HepG2 (cell line): ENCODE measurements at regions not wholly inside any gene's neighbourhood (a gene's known extent, or its start where the extent isn't known, plus 50 kb on each side); places are given as distances from the start of the nearest gene placed in this dataset.

Experiments
- ATAC-seq: fragments of 200-7000 bp; cut with Tn5 transposase; 3 replicates; pipeline ENCODE4 v1.9.1; 2020; ENCODE audit warnings: mild to moderate bottlenecking, moderate library complexity
- BruUV-seq: library from RNA; stranded (reverse); fragments of 400-500 nt; replicated peaks from 2 replicates; lab custom pipeline; 2021; lab: Mats Ljungman, UMichigan
- CTCF ChIA-PET: fragments of 300-600 bp; formaldehyde crosslinking; extraction: SDS; loops from one replicate; lab custom pipeline; 2021; ENCODE audit warnings: low total read pairs, inconsistent platforms, low intra/inter-chr PET ratio; lab: Yijun Ruan, JAX
- POLR2A ChIA-PET: fragments of 350-600 bp; sonication (Branson Sonifier 250); formaldehyde crosslinking; loops from one replicate; lab custom pipeline; 2020; ENCODE audit warnings: antibody characterized with exemption, inconsistent platforms; lab: Yijun Ruan, JAX
- DNase-seq: peaks from one replicate; pipeline ENCODE4 v3.0.0-alpha.2; 2015; ENCODE audit warnings: low spot score
- FAIRE-seq: peaks from 3 replicates; lab custom pipeline; 2011; peaks lifted over from hg19 to GRCh38; lab: Jason Lieb, UNC
- H2AFZ ChIP-seq: one replicate; pipeline ENCODE4 v1.6.1; 2011; ENCODE audit warnings: low read length, inconsistent platforms
- H3K27ac ChIP-seq: fragments of 300-600 bp; 3 replicates; pipeline ENCODE4 v1.8.0; 2011; ENCODE audit warnings: mixed run types, mild to moderate bottlenecking, mixed read lengths, low read length, inconsistent platforms; ENCODE audit not compliant: insufficient read depth; ENCODE audit errors: extremely low read length
- H3K27me3 ChIP-seq, 2 experiments: fragments of 200-600 bp in 1 of 2; 2 replicates in 1 of 2; 3 replicates in 1 of 2; pipeline versions ENCODE4 v1.6.0 to v1.8.0; 2011; ENCODE audit warnings: low read length in 2 of 2, mild to moderate bottlenecking in 2 of 2, moderate library complexity in 2 of 2, inconsistent platforms in 1 of 2; ENCODE audit not compliant: insufficient read depth in 2 of 2, control insufficient read depth in 1 of 2
- H3K36me3 ChIP-seq, 2 experiments: fragments of 200-600 bp in 1 of 2; replicated peaks in 1 of 2; 2 replicates in 1 of 2; 3 replicates in 1 of 2; pipeline versions ENCODE4 v1.5.1 to v1.8.0; 2011; ENCODE audit warnings: low read length in 2 of 2, inconsistent platforms in 1 of 2; ENCODE audit not compliant: insufficient read depth in 2 of 2, control insufficient read depth in 1 of 2
- H3K4me1 ChIP-seq: 2 replicates; pipeline ENCODE4 v1.5.1; 2012; ENCODE audit warnings: low read length, inconsistent platforms; ENCODE audit not compliant: insufficient read depth
- H3K4me2 ChIP-seq: 2 replicates; pipeline ENCODE4 v1.6.0; 2011; ENCODE audit warnings: low read depth, low read length, inconsistent platforms
- H3K4me3 ChIP-seq, 3 experiments: fragments of 200-600 bp in 1 of 3; sonication (generic), shearing (Covaris generic) in 1 of 3; replicated peaks in 1 of 3; 2 replicates each; pipeline ENCODE4 v1.5.1; 2011 to 2016; ENCODE audit warnings: low read length in 3 of 3, inconsistent platforms in 2 of 3, low read depth in 2 of 3, mild to moderate bottlenecking in 2 of 3, control low read depth in 1 of 3, mixed read lengths in 1 of 3; ENCODE audit not compliant: insufficient read depth in 1 of 3
- H3K79me2 ChIP-seq: one replicate; pipeline ENCODE4 v1.6.1; 2011; ENCODE audit warnings: low read length, inconsistent platforms; ENCODE audit not compliant: insufficient read depth
- H3K9ac ChIP-seq: 2 replicates; pipeline ENCODE4 v1.6.0; 2011; ENCODE audit warnings: mild to moderate bottlenecking, low read depth, low read length, inconsistent platforms; ENCODE audit not compliant: insufficient read depth
- H3K9me3 ChIP-seq: 2 replicates; pipeline ENCODE4 v1.5.1; 2012; ENCODE audit warnings: mild to moderate bottlenecking, low read length
- H4K20me1 ChIP-seq: 2 replicates; pipeline ENCODE4 v1.6.0; 2011; ENCODE audit warnings: inconsistent platforms, mild to moderate bottlenecking, low read length, moderate library complexity; ENCODE audit not compliant: insufficient read depth
- ARID2 ChIP-seq: sonication (generic); formaldehyde crosslinking; IDR thresholded peaks from 2 replicates; pipeline ENCODE4 v1.8.1; 2022; ENCODE audit warnings: mild to moderate bottlenecking, missing genetic modification reagents, borderline replicate concordance
- HES4 ChIP-seq: sonication (generic); formaldehyde crosslinking; IDR thresholded peaks from 2 replicates; pipeline ENCODE4 v1.9.0; 2021; ENCODE audit warnings: mild to moderate bottlenecking, missing genetic modification reagents, borderline replicate concordance
- IRF9 ChIP-seq: sonication (generic); formaldehyde crosslinking; IDR thresholded peaks from 2 replicates; pipeline ENCODE4 v1.8.0; 2022; ENCODE audit warnings: missing genetic modification reagents, mild to moderate bottlenecking, borderline replicate concordance
- NFYB ChIP-seq: sonication (generic); formaldehyde crosslinking; IDR thresholded peaks from 2 replicates; pipeline ENCODE4 v1.4.0; 2020; ENCODE audit warnings: missing genetic modification reagents
- SRSF1 ChIP-seq: fragments of 200-400 bp; formaldehyde crosslinking; optimal IDR thresholded peaks from 2 replicates; pipeline ENCODE3; 2017; ENCODE audit warnings: mild to moderate bottlenecking, low read depth, low read length, moderate library complexity
- TOE1 ChIP-seq: sonication (generic); formaldehyde crosslinking; IDR thresholded peaks from 2 replicates; pipeline ENCODE4 v1.4.0; 2020; ENCODE audit warnings: mild to moderate bottlenecking, missing genetic modification reagents
- TP53 ChIP-seq: sonication (generic); formaldehyde crosslinking; conservative IDR thresholded peaks from 2 replicates; pipeline ENCODE4 v1.4.0; 2020; ENCODE audit warnings: missing genetic modification reagents
- ZFP82 ChIP-seq: sonication (generic); formaldehyde crosslinking; IDR thresholded peaks from 2 replicates; pipeline ENCODE4 v1.5.1; 2020; ENCODE audit warnings: mild to moderate bottlenecking, missing genetic modification reagents, borderline replicate concordance
- ZNF552 ChIP-seq: sonication (generic); formaldehyde crosslinking; IDR thresholded peaks from 2 replicates; pipeline ENCODE4 v1.9.0; 2022; ENCODE audit warnings: missing genetic modification reagents, mild to moderate bottlenecking, borderline replicate concordance
- ZNF572 ChIP-seq: sonication (generic); formaldehyde crosslinking; IDR thresholded peaks from 2 replicates; pipeline ENCODE4 v1.5.1; 2020; ENCODE audit warnings: mild to moderate bottlenecking, missing genetic modification reagents
- ZNF589 ChIP-seq: sonication (generic); formaldehyde crosslinking; conservative IDR thresholded peaks from 2 replicates; pipeline ENCODE4 v1.8.0; 2022; ENCODE audit warnings: mild to moderate bottlenecking, moderate library complexity, missing genetic modification reagents
- ZNF761 ChIP-seq: sonication (generic); formaldehyde crosslinking; conservative IDR thresholded peaks from 2 replicates; pipeline ENCODE4 v1.4.0; 2020; ENCODE audit warnings: mild to moderate bottlenecking, missing genetic modification reagents
- ZSCAN31 ChIP-seq: sonication (generic); formaldehyde crosslinking; IDR thresholded peaks from 2 replicates; pipeline ENCODE4 v1.5.0; 2020; ENCODE audit warnings: low read depth, mild to moderate bottlenecking, missing genetic modification reagents
- WGBS: methylation state at CpG from one replicate; pipeline ENCODE4 v1.1.6; 2017; ENCODE audit warnings: low lambda C conversion rate; 5-methylcytosine and 5-hydroxymethylcytosine counted together
- in situ Hi-C: cut with HindIII; loops from 2 replicates; pipeline ENCODE4 v1.10.0; 2017; ENCODE audit warnings: low pct_unique_long_range_greater_than_20kb; ENCODE audit not compliant: extremely low pct_ligation_motif_present
- intact Hi-C: fragments of 100-400 bp; cut with micrococcal nuclease; formaldehyde crosslinking; loops from one replicate; pipeline ENCODE4 v1.10.0; 2022; ENCODE audit not compliant: unreplicated experiment

GRCh38 chr9:71524516-71524915, 243.8 kb downstream of the CEMIP2 start:
- 0% methylated on average over 1 of the region's 1 CpG for WGBS
- Histone ChIP-seq H3K4me1 (no peaks in the 10 kb centered on the region), H3K79me2 (no peaks in the 10 kb centered on the region), H3K27ac (no peak overlapping the region), H2AFZ (no peak overlapping the region), H4K20me1 (no peaks in the 10 kb centered on the region), H3K4me2 (no peak overlapping the region), H3K9ac (no peak overlapping the region), H3K36me3 (no peaks in the 10 kb centered on the region), H3K4me3 (no peak overlapping the region), H3K9me3 (no peaks in the 10 kb centered on the region), H3K27me3 (peaks cover 0 to 10% of the 10 kb centered on the region in 2 experiments; a peak in 2 of 5 replicates)
- BruUV-seq, result no TSS peak
- no peak for DNase-seq
- intact Hi-C loops (no loop called here), in situ Hi-C loops (no loop called here)
- TF ChIP-seq TP53 (no peak), ZNF552 (CRISPR knock-in tag) (no peak), TOE1 (CRISPR knock-in tag) (no peak), SRSF1 (no peak), ZSCAN31 (CRISPR knock-in tag) (no peak), ZNF589 (CRISPR knock-in tag) (no peak), ZNF761 (CRISPR knock-in tag) (no peak), ARID2 (CRISPR knock-in tag) (no peak), ZNF572 (no peak), IRF9 (CRISPR knock-in tag) (no peak), ZFP82 (CRISPR knock-in tag) (no peak), NFYB (CRISPR knock-in tag) (no peak), HES4 (CRISPR knock-in tag) (no peak)
- CTCF ChIA-PET, result no interaction called here
- no peak for ATAC-seq
- no peak for FAIRE-seq
- POLR2A ChIA-PET, result no interaction called here
